HCT116 (cell line): ENCODE measurements at regions not wholly inside any gene's neighbourhood (a gene's known extent, or its start where the extent isn't known, plus 50 kb on each side); places are given as distances from the start of the nearest gene placed in this dataset.

ENCODE experiments used
- ATAC-seq: fragments of 200-7000 bp; cut with Tn5 transposase; 2 replicates; pipeline ENCODE4 v1.9.1; 2020; ENCODE audit warnings: mild to moderate bottlenecking, moderate library complexity
- BruUV-seq: library from RNA; stranded (reverse); fragments of 400-500 nt; replicated peaks from 2 replicates; lab custom pipeline; 2021; lab: Mats Ljungman, UMichigan
- CTCF ChIA-PET: fragments of 300-600 bp; sonication (Branson Sonifier 250); formaldehyde crosslinking; loops from one replicate; lab custom pipeline; 2021; ENCODE audit warnings: antibody characterized with exemption; lab: Charles Lee
- POLR2A ChIA-PET: fragments of 300-600, 350-600 bp; sonication (Branson Sonifier 250); formaldehyde crosslinking; loops from one replicate; lab custom pipeline; 2021; ENCODE audit warnings: antibody characterized with exemption; lab: Charles Lee
- RAD21 ChIA-PET, 2 experiments: fragments of 300-600 bp; sonication (Branson Sonifier 250); formaldehyde crosslinking; loops; one replicate each; lab custom pipeline; 2023; ENCODE audit warnings: low total read pairs in 2 of 2; ENCODE audit not compliant: uncharacterized antibody in 2 of 2, unreplicated experiment in 2 of 2, low non-redundant PET in 1 of 2; lab: Charles Lee
- DNase-seq: peaks from one replicate; pipeline ENCODE4 v3.0.0-alpha.2; 2010; ENCODE audit warnings: low read depth, low spot score
- H2AFZ ChIP-seq: fragments of 200-600 bp; shearing (Covaris generic), sonication (generic); 2 replicates; pipeline ENCODE4 v1.6.1; 2017; ENCODE audit warnings: low read depth, mixed run types, mixed read lengths, antibody characterized with exemption, low read length; ENCODE audit not compliant: poor library complexity, severe bottlenecking
- H3K27ac ChIP-seq: 2 replicates; pipeline ENCODE4 v1.5.1; 2012; ENCODE audit warnings: low read depth, low read length
- H3K27me3 ChIP-seq: fragments of 200-600 bp; sonication (generic); 2 replicates; pipeline ENCODE4 v1.6.1; 2016; ENCODE audit warnings: mixed run types, low read length, mixed read lengths; ENCODE audit not compliant: insufficient read depth
- H3K36me3 ChIP-seq, 2 experiments: fragments of 200-500 bp in 1 of 2; fragments of 200-600 bp in 1 of 2; sonication (Bioruptor generic) in 1 of 2; sonication (generic) in 1 of 2; 2 replicates each; pipeline versions ENCODE4 v1.5.1 to v1.6.1; 2014 to 2016; ENCODE audit warnings: low read length in 2 of 2, inconsistent platforms in 1 of 2, mixed read lengths in 1 of 2, mixed run types in 1 of 2; ENCODE audit not compliant: insufficient read depth in 2 of 2, control insufficient read depth in 1 of 2
- H3K4me1 ChIP-seq, 2 experiments: fragments of 200-600 bp in 1 of 2; sonication (generic) in 1 of 2; 2 replicates each; pipeline versions ENCODE4 v1.5.1 to v1.6.1; 2012 to 2017; ENCODE audit warnings: low read length in 2 of 2, inconsistent platforms in 1 of 2, mild to moderate bottlenecking in 1 of 2, mixed read lengths in 1 of 2, mixed run types in 1 of 2, moderate library complexity in 1 of 2; ENCODE audit not compliant: insufficient read depth in 2 of 2, control insufficient read depth in 1 of 2
- H3K4me2 ChIP-seq: fragments of 200-600 bp; sonication (generic); 2 replicates; pipeline ENCODE4 v1.6.1; 2017; ENCODE audit warnings: mixed run types, low read length, mixed read lengths
- H3K4me3 ChIP-seq, 2 experiments: fragments of 200-600 bp in 1 of 2; sonication (generic) in 1 of 2; replicated peaks in 1 of 2; 2 replicates each; pipeline ENCODE4 v1.5.1; 2011 to 2016; ENCODE audit warnings: low read length in 2 of 2, control low read depth in 1 of 2, low read depth in 1 of 2, mild to moderate bottlenecking in 1 of 2, mixed read lengths in 1 of 2, mixed run types in 1 of 2
- H3K79me2 ChIP-seq: fragments of 200-600 bp; sonication (generic); 2 replicates; pipeline ENCODE4 v1.6.1; 2017; ENCODE audit warnings: mild to moderate bottlenecking, mixed run types, low read length, moderate library complexity, mixed read lengths; ENCODE audit not compliant: insufficient read depth
- H3K9ac ChIP-seq: fragments of 200-600 bp; sonication (generic); 2 replicates; pipeline ENCODE4 v1.6.1; 2016; ENCODE audit warnings: low read length, mixed read lengths
- H3K9me2 ChIP-seq: fragments of 200-600 bp; sonication (generic), shearing (Covaris generic); 2 replicates; pipeline ENCODE4 v1.6.1; 2017; ENCODE audit warnings: mixed run types, mild to moderate bottlenecking, moderate library complexity; ENCODE audit not compliant: insufficient read depth
- H3K9me3 ChIP-seq, 2 experiments: fragments of 200-500 bp in 1 of 2; fragments of 200-600 bp in 1 of 2; sonication (Bioruptor generic) in 1 of 2; sonication (generic) in 1 of 2; 2 replicates each; pipeline ENCODE4 v1.6.1; 2014 to 2017; ENCODE audit warnings: low read length in 2 of 2, mixed read lengths in 2 of 2, inconsistent platforms in 1 of 2, low read depth in 1 of 2, mild to moderate bottlenecking in 1 of 2, mixed run types in 1 of 2, moderate library complexity in 1 of 2; ENCODE audit not compliant: control insufficient read depth in 1 of 2, insufficient read depth in 1 of 2
- H4K20me1 ChIP-seq: fragments of 200-600 bp; sonication (generic), shearing (Covaris generic); 2 replicates; pipeline ENCODE4 v1.6.1; 2017; ENCODE audit warnings: mixed run types, mild to moderate bottlenecking, moderate library complexity; ENCODE audit not compliant: insufficient read depth
- CBX3 ChIP-seq: IDR thresholded peaks from 2 replicates; pipeline ENCODE4 v1.6.1; 2012; ENCODE audit warnings: low read depth
- CEBPB ChIP-seq: IDR thresholded peaks from 2 replicates; pipeline ENCODE4 v1.6.1; 2012; ENCODE audit warnings: low read depth
- EGR1 ChIP-seq: IDR thresholded peaks from 2 replicates; pipeline ENCODE4 v1.6.1; 2012; ENCODE audit warnings: low read depth
- ELF1 ChIP-seq: IDR thresholded peaks from 2 replicates; pipeline ENCODE4 v1.6.1; 2012; ENCODE audit warnings: low read depth, borderline replicate concordance
- EZH2 ChIP-seq: fragments of 200-600 bp; sonication (generic); IDR thresholded peaks from 2 replicates; pipeline ENCODE4 v1.6.1; 2017; ENCODE audit warnings: antibody characterized with exemption, mixed run types
- FOSL1 ChIP-seq: IDR thresholded peaks from 2 replicates; pipeline ENCODE4 v1.6.1; 2012; ENCODE audit warnings: low read depth
- POLR2AphosphoS5 ChIP-seq: IDR thresholded peaks from 2 replicates; pipeline ENCODE4 v1.6.1; 2011; ENCODE audit warnings: mild to moderate bottlenecking, low read depth, low read length, moderate library complexity
- RAD21 ChIP-seq: IDR thresholded peaks from 2 replicates; pipeline ENCODE4 v1.6.1; 2012; ENCODE audit warnings: low read depth, mild to moderate bottlenecking
- SIN3A ChIP-seq: IDR thresholded peaks from 2 replicates; pipeline ENCODE4 v1.6.1; 2012; ENCODE audit warnings: low read depth
- SP1 ChIP-seq: IDR thresholded peaks from 2 replicates; pipeline ENCODE4 v1.6.1; 2012; ENCODE audit warnings: low read depth
- TCF7L2 ChIP-seq: IDR thresholded peaks from 2 replicates; pipeline ENCODE4 v1.7.0; 2011; ENCODE audit warnings: borderline replicate concordance, inconsistent platforms; ENCODE audit not compliant: insufficient read depth, insufficient read length; ENCODE audit errors: extremely low read depth
- YY1 ChIP-seq: IDR thresholded peaks from 2 replicates; pipeline ENCODE4 v1.6.1; 2011; ENCODE audit warnings: low read length, low read depth, moderate library complexity, mild to moderate bottlenecking; ENCODE audit not compliant: insufficient replicate concordance; ENCODE audit errors: extremely low read depth
- ZFX ChIP-seq: fragments of 450-650 bp; IDR thresholded peaks from 2 replicates; pipeline ENCODE4 v1.6.1; 2017
- ZNF274 ChIP-seq: fragments of 200-500 bp; sonication (Bioruptor generic); IDR thresholded peaks from 2 replicates; pipeline ENCODE4 v1.6.1; 2014; ENCODE audit warnings: mild to moderate bottlenecking, low read depth, low read length, inconsistent platforms
- intact Hi-C: fragments of 100-400 bp; cut with micrococcal nuclease; formaldehyde crosslinking; loops from 2 replicates; pipeline ENCODE4 v1.10.0; 2022
- TF ChIP-seq, protein P1 (sequence below): IDR thresholded peaks from 2 replicates; pipeline ENCODE4 v1.6.1; 2012

GRCh38 chr2:58598171-58598570, 357.0 kb upstream of the FANCL start:
- H3K9me3 ChIP-seq, result no peaks in the 10 kb centered on the region
- no peak overlapping the region for H3K4me2 ChIP-seq
- H3K79me2 ChIP-seq, result no peaks in the 10 kb centered on the region
- ChIA-PET POLR2A (no interaction called here), CTCF (no interaction called here), RAD21 (no interaction called here)
- DNase-seq (no peak), ATAC-seq (no peak)
- BruUV-seq, result no TSS peak
- H4K20me1 ChIP-seq, result no peaks in the 10 kb centered on the region
- H3K27me3 ChIP-seq, result no peaks in the 10 kb centered on the region
- no peak overlapping the region for H2AFZ ChIP-seq
- no peak overlapping the region for H3K27ac ChIP-seq
- no peaks in the 10 kb centered on the region for H3K36me3 ChIP-seq
- H3K4me3 ChIP-seq, result no peak overlapping the region
- H3K9me2 ChIP-seq, result no peaks in the 10 kb centered on the region
- no peak for TF ChIP-seq RAD21
- no peak for TF ChIP-seq YY1
- no peak for TF ChIP-seq EZH2
- TF ChIP-seq FOSL1, result no peak
- no peak for TF ChIP-seq EGR1
- TF ChIP-seq CEBPB, result no peak
- no peak for TF ChIP-seq SIN3A
- no peak for TF ChIP-seq CBX3
- no peak for TF ChIP-seq SP1
- no peak for TF ChIP-seq ZFX
- no peak for TF ChIP-seq ELF1
- TF ChIP-seq, protein P1, sequence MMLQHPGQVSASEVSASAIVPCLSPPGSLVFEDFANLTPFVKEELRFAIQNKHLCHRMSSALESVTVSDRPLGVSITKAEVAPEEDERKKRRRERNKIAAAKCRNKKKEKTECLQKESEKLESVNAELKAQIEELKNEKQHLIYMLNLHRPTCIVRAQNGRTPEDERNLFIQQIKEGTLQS, result no peak
- no peak for TF ChIP-seq TCF7L2
- no peak for TF ChIP-seq POLR2AphosphoS5
- H3K4me1 ChIP-seq, result no peaks in the 10 kb centered on the region
- H3K9ac ChIP-seq, result no peak overlapping the region
- intact Hi-C loops, result no loop called here

GRCh38 chr2:58595714-58596113, 354.6 kb upstream of the FANCL start:
- intact Hi-C loops, result no loop called here
- TF ChIP-seq ZNF274, result no peak
- no peak overlapping the region for H3K4me3 ChIP-seq
- ATAC-seq (no peak), DNase-seq (no peak)
- H3K9me2 ChIP-seq, result no peaks in the 10 kb centered on the region
- no peak overlapping the region for H3K4me2 ChIP-seq
- H3K79me2 ChIP-seq, result no peaks in the 10 kb centered on the region
- H2AFZ ChIP-seq, result no peak overlapping the region
- no peaks in the 10 kb centered on the region for H3K4me1 ChIP-seq
- no peaks in the 10 kb centered on the region for H3K36me3 ChIP-seq
- no peaks in the 10 kb centered on the region for H3K27me3 ChIP-seq
- POLR2A ChIA-PET, result no interaction called here
- H3K9ac ChIP-seq, result no peak overlapping the region
- CTCF ChIA-PET, result no interaction called here
- no peaks in the 10 kb centered on the region for H3K9me3 ChIP-seq
- no peak overlapping the region for H3K27ac ChIP-seq
- BruUV-seq, result no TSS peak
- RAD21 ChIA-PET, result no interaction called here
- no peaks in the 10 kb centered on the region for H4K20me1 ChIP-seq
